HG02981 (cell line): ENCODE measurements at regions not wholly inside any gene's neighbourhood (a gene's known extent, or its start where the extent isn't known, plus 50 kb on each side); places are given as distances from the start of the nearest gene placed in this dataset.
A peak's percentile ranks its signal among the peaks of the same experiment; 100 is the strongest.
"Not testable (repeated sequence)": the region's sequence is repeated elsewhere in the genome, so short reads cannot be mapped to it uniquely, and the experiment has no call there.

ENCODE experiments used
- ATAC-seq: cut with Tn5 transposase; IDR thresholded peaks from one replicate; pipeline ENCODE4 v1.9.1; 2021; ENCODE audit warnings: mild to moderate bottlenecking, moderate library complexity; ENCODE audit not compliant: unreplicated experiment

GRCh38 chr13:50225193-50226155, 210.2 kb downstream of the KCNRG start:
- no peak for ATAC-seq

- ATAC-seq: peak; percentile 57
Measured at GRCh38 chr13:50226515-50227155, 211.4 kb downstream of the KCNRG start.

- no peak for ATAC-seq
Measured at GRCh38 chr13:50227361-50227760, 212.1 kb downstream of the KCNRG start.

GRCh38 chr13:50228527-50228926, 213.3 kb downstream of the KCNRG start:
- no peak for ATAC-seq

- ATAC-seq: no peak
Measured at GRCh38 chr13:50229960-50230661, 214.9 kb downstream of the KCNRG start.

GRCh38 chr13:50230662-50230978, 215.4 kb downstream of the KCNRG start:
- no peak for ATAC-seq

- not testable (repeated sequence) for ATAC-seq
Measured at GRCh38 chr13:50233574-50233973, 218.3 kb downstream of the KCNRG start.

- no peak for ATAC-seq
Measured at GRCh38 chr13:50235604-50236342, 220.5 kb downstream of the KCNRG start.

- peak; percentile 93 for ATAC-seq
Measured at GRCh38 chr13:50236898-50237318, 221.7 kb downstream of the KCNRG start.

GRCh38 chr13:50238922-50239321, 223.7 kb downstream of the KCNRG start:
- no peak for ATAC-seq

- no peak for ATAC-seq
Measured at GRCh38 chr13:50241479-50241878, 226.2 kb downstream of the KCNRG start.

- no peak for ATAC-seq
Measured at GRCh38 chr13:50243931-50244330, 228.7 kb downstream of the KCNRG start.

- no peak for ATAC-seq
Measured at GRCh38 chr13:50244355-50244712, 229.1 kb downstream of the KCNRG start.

GRCh38 chr13:50244713-50245574, 229.7 kb downstream of the KCNRG start:
- peak; percentile 92 for ATAC-seq

- ATAC-seq: no peak
Measured at GRCh38 chr13:50247223-50247622, 232.0 kb downstream of the KCNRG start.

- no peak for ATAC-seq
Measured at GRCh38 chr13:50248516-50249143, 233.4 kb downstream of the KCNRG start.

GRCh38 chr13:50249144-50249521, 233.9 kb downstream of the KCNRG start:
- no peak for ATAC-seq

GRCh38 chr13:50250401-50250800, 235.2 kb downstream of the KCNRG start:
- no peak for ATAC-seq

- no peak for ATAC-seq
Measured at GRCh38 chr13:50255639-50256038, 240.4 kb downstream of the KCNRG start.
